ENCODE measurements at regions not wholly inside any gene's neighbourhood (a gene's known extent, or its start where the extent isn't known, plus 50 kb on each side); places are given as distances from the start of the nearest gene placed in this dataset.

DNA sequence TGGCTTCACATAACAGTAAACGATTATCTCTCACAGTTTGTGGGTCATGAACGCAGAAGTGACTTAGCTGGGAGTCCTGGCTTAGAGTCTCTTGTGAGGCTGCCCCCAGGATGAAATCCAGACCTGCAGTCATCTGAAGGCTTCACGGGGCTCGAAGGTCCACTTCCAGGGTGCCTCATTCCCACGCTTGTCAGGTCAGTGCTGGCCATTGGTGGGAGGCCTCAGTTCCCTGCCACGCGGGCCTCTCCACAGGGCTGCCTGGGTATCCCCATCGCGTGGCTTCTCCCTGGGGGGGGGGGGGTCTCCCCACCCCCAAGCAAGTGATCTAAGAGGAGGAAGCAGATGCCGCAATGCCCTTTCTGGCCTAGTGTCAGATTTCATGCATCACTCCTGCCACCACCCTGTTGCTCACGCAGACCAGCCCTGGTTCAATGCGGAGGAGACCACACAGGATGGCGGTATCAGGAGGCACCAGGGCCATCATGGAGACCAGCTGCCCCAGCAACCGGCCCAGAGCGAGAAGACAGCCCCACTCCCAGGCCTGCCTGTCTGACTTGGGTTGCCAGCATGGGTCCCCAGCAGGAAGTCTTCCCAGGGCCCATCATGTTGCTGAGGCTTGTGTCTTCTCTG is 77.3 kb upstream of the CDH5 start:
- no peak for DNase-seq

- DNase-seq = no peak
These were observed 78.6 kb upstream of the CDH5 start for GRCh38 chr16:66287926-66288325.

GRCh38 chr16:66287416-66287815 is 79.1 kb upstream of the CDH5 start:
- no peak for DNase-seq

- DNase-seq = no peak
These were observed 80.0 kb upstream of the CDH5 start for GRCh38 chr16:66286527-66286926.

DNA sequence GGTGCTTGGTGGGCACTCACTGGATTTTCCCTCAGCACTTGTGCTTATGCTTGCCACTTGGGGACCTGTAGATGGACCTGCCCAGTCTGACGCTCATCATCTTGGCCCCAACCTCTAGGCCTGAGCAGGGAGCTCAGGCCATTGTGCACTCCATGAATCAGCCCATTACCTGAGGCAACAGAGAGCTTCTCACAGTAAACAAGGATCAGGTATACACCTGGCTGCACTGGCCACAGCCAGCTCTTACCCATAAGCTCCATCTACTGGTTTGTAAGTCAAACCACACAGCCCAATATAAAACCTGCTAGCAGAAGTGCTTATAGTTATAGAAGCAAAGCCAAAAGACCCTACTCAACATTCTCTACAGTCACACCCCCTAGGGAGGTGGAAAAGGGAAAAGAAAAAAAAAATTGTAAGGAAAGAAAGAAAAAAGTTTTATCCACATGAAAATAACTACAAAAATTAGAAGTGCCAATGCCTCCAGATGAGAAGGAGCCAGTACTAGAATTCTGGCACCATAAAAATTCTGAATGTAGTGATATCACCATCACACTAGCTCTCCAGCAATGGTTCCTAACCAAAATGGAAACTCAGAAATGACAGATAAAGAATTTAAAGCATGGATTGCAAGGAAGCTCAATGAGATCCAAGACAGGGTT is 87.8 kb upstream of the CDH5 start:
- no peak for DNase-seq

GRCh38 chr16:66278111-66278531 is 88.4 kb upstream of the CDH5 start:
- DNase-seq = no peak

DNA sequence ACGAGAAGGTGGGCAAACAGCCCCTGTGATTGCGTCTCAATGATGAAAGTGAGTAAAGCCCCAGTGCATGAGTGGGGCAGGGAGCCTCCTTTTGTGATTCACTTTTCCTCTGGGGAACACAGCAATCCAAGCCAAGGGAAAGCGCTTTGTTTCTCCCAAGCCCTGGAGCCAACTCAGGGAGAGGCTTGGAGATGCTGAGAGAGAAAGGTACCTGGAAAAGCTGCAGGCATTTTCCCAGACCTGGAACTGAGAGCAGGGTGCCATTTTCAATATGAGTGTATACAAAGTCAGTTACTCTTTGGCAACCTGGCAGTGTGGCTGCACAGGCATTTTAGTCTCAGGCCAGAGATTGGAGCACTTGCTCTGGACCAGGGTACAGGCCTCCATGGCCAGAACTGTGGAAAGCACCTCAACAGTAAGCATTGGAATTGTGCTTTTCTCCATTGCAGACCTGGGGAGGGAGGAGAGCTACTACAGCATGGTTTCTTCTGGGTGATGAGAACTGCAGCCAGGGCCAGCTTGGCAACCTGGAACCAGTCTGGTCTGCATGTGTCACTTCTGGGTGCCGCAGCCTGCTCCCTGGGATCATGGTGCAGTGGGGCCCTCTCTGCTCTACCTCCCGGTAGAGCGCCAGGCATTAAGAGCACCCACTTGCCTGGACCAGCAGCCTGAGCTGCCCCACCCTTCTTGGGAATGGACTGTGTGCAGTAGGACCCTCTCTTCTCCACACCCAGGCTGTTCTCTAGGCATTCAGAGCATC is 89.0 kb upstream of the CDH5 start:
- no peak for DNase-seq

- DNase-seq = peak; percentile 73
These were observed 90.6 kb upstream of the CDH5 start for GRCh38 chr16:66275775-66276428.

DNA sequence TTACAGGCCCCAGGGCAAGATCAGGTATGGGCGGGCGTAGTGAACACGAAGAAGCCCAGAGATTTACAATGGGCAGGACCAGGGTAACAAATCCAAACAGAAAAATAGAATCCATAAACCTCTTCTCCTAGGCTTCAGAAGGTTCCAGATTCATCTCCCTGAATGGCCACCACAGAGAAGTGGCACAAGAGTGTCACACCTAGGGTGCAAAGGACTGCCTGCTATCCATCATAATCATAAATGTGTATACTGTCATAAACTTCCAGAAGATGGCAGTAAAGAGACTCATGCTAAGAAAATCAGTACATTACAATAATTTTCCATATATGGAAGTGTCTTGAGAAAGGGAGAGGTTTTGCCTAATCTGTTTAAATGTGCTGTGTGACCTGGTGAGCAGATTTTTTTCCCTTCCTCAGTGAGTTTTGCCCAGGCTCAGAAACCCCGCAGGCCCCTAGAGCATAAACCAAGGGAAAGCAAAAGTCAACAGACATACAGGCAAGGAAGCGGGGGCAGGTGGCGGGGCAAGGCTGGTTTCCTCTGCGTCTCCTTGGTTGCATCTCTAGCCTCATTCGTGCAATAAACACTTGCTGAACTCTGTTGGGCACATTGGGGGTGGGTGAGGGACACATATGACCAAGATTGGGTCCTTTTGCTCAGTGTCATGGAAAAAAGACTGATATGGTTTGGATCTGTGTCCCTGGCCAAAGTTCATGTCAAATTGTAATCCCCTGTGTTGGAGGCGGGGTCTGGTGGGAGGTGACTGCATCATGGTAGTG is 92.0 kb upstream of the CDH5 start:
- DNase-seq = peak; percentile 68

- DNase-seq = peak; percentile 12
These were observed 92.7 kb upstream of the CDH5 start for GRCh38 chr16:66273644-66274334.

DNA sequence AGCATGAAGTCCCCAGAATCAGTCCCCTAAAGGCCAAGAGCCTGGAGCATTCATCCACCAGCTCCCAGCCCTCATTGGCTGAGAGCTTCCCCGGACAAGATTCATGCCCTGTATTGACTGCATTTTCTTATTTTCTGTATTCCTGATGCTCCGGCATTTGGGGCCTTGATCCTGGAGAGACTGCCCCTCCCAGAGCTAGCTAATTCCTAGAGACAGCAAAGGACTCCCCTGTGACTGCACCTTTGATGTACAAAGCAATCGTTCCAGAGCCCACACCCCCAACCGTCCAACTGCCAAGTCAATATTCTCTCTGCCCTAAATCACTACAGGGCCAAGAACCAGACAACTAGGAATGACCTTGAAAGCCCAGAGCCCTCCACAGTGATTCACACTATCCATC is 93.4 kb upstream of the CDH5 start:
- no peak for DNase-seq

GRCh38 chr16:66272461-66272860 is 94.0 kb upstream of the CDH5 start:
- no peak for DNase-seq

DNA sequence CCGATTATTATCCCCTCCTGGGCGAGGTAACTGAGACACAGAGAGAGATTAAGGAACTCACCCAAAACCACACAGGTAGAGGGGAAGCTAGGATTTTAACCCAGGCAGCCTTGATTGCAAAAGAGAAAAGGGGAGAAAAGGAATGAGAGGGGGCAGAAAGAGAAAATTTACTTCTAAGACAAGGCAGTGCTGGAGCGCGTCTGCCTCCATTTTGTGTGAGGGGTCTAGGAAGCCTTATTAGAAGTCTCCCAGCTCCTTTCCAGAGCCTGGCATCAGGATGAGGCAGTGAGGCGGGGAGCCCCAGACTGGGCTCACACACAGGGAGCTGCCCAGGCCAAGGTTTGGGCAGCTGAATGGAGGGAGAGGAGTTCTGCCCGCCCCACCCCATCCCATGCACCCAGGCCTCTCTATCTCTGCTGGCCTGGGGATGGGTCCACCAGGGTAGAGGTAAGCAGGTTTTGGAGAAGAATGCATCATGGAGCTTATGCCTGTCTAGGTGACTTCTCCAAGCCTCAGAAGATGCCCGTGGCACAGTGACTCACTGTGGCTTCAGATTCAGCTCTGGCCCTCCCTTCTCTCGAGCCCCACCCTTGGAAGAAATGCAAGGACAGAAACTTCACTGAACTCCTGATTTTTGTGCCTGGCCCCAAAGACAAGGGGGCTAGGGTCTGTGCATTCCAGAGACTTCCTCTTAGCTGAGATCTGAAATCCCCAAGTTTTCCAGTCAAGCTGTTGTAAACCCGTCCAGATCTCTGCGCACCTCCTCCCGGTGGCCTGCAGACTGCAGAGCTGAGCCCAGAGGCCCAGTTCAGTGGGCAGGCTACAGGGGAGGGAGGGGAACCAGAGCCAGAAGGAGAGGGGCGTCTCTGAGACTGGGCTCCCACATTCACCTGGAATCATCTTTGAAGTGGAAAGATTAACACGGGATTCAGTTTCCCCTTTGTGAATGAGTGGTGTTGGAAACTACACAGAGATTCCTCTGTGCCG is 95.1 kb upstream of the CDH5 start:
- no peak for DNase-seq

- DNase-seq = peak; percentile 73
These were observed 96.1 kb upstream of the CDH5 start for GRCh38 chr16:66270333-66270927.

DNA sequence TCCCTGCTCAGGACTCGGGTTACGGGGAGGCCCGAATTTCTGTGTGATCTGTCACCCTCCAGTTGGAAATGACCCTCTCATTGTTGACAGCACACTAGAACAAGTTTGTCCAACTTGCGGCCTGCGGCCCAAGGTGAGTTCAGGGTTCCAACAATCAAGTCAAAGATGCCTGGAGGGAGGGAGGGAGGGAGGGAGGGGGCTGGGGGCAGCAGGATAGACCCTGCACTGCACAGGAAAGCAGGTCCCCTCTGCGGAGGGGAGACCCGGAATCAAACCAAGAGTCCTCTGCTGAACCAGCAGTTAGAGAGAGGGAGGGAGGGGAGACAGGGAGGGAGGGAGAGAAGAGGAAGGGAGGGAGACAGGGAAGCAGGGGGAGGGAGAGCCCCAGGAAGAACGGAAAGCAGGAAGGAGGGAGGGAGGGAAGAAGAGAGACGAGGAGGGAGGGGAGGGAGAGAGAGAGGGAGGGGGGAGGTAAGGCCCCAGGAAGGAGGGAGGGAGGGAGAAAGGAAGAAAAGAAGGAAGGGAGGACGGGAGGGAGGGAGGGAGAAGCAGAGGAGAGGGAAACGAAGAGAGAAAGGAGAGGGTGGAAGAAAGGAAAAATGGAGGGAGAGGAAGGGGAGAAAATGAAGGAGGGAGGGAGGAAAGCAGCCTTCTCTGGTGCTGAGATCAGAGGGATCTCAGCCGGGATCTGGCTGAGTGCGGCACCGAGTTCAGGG is 96.7 kb upstream of the CDH5 start:
- no peak for DNase-seq

- DNase-seq = no peak
These were observed 99.0 kb upstream of the CDH5 start for GRCh38 chr16:66267292-66268014.

GRCh38 chr16:66266436-66267291 is 99.8 kb upstream of the CDH5 start:
- no peak for DNase-seq

GRCh38 chr16:66265556-66266141 is 100.8 kb upstream of the CDH5 start:
- DNase-seq = no peak

Data from OCI-M1 (cell line).